H1 (cell line): ENCODE measurements at regions not wholly inside any gene's neighbourhood (a gene's known extent, or its start where the extent isn't known, plus 50 kb on each side); places are given as distances from the start of the nearest gene placed in this dataset.

Source experiments
- BACH1 ChIP-seq: IDR thresholded peaks from 2 replicates; pipeline ENCODE4 v1.6.1; 2012; ENCODE audit warnings: low read length, improper control_type of control experiment
- CBX5 ChIP-seq: fragments of 300-800, 300-1000 bp; sonication (generic); IDR thresholded peaks from 2 replicates; pipeline ENCODE4 v1.7.1; 2016; ENCODE audit warnings: antibody characterized with exemption, low read length, low read depth
- CREB1 ChIP-seq: IDR thresholded peaks from 2 replicates; pipeline ENCODE4 v1.6.1; 2012; ENCODE audit warnings: inconsistent platforms

GRCh38 chr21:35336534-35336933, 287.4 kb upstream of the RUNX1 start (continued):
- TF ChIP-seq BACH1 (no peak), CREB1 (no peak), CBX5 (no peak)
- TF ChIP-seq, all 59 proteins: peak for 0
